H1 (cell line): ENCODE measurements at regions not wholly inside any gene's neighbourhood (a gene's known extent, or its start where the extent isn't known, plus 50 kb on each side); places are given as distances from the start of the nearest gene placed in this dataset.

Experiments
- CTCF ChIA-PET: fragments of 300-600 bp; sonication (Branson Sonifier 250); formaldehyde crosslinking; loops from one replicate; lab custom pipeline; 2021; ENCODE audit not compliant: partially characterized antibody; lab: Charles Lee
- POLR2A ChIA-PET: fragments of 300-600 bp; sonication (Branson Sonifier 250); formaldehyde crosslinking; loops from one replicate; lab custom pipeline; 2021; ENCODE audit warnings: inconsistent platforms; ENCODE audit not compliant: partially characterized antibody; lab: Charles Lee
- DNase-seq, 2 experiments: peaks; one replicate each; pipeline versions ENCODE4 v3.0.0 to v3.0.0-alpha.2; 2010 to 2022; ENCODE audit warnings: low spot score in 2 of 2, low read depth in 1 of 2, mixed read lengths in 1 of 2
- FAIRE-seq: peaks from 2 replicates; lab custom pipeline; 2011; peaks lifted over from hg19 to GRCh38; lab: Jason Lieb, UNC
- H2AFZ ChIP-seq: 2 replicates; pipeline ENCODE4 v1.8.1; 2012; ENCODE audit warnings: low read length, inconsistent platforms
- H2AK5ac ChIP-seq: 2 replicates; pipeline ENCODE4 v1.6.1; 2013; ENCODE audit warnings: low read depth, low read length
- H2BK120ac ChIP-seq: replicated peaks from 2 replicates; pipeline ENCODE3; 2013; ENCODE audit warnings: low read depth, low read length, inconsistent platforms
- H2BK12ac ChIP-seq: 2 replicates; pipeline ENCODE4 v1.6.1; 2013; ENCODE audit warnings: low read depth, low read length
- H2BK15ac ChIP-seq: 2 replicates; pipeline ENCODE4 v1.6.1; 2013; ENCODE audit warnings: low read length
- H2BK20ac ChIP-seq: 2 replicates; pipeline ENCODE4 v1.6.1; 2013; ENCODE audit warnings: low read length
- H2BK5ac ChIP-seq: 2 replicates; pipeline ENCODE4 v1.6.1; 2013; ENCODE audit warnings: low read depth, low read length
- H3K14ac ChIP-seq: 2 replicates; pipeline ENCODE4 v1.6.1; 2013; ENCODE audit warnings: inconsistent platforms; ENCODE audit not compliant: insufficient read length
- H3K18ac ChIP-seq: 2 replicates; pipeline ENCODE4 v1.6.1; 2013; ENCODE audit warnings: low read length; ENCODE audit errors: extremely low read depth
- H3K23ac ChIP-seq: 2 replicates; pipeline ENCODE4 v1.6.1; 2013; ENCODE audit warnings: inconsistent platforms; ENCODE audit not compliant: insufficient read length
- H3K23me2 ChIP-seq: 2 replicates; pipeline ENCODE4 v1.6.1; 2013; ENCODE audit warnings: low read depth, low read length
- H3K27ac ChIP-seq: 2 replicates; pipeline ENCODE4 v1.6.1; 2011; ENCODE audit warnings: low read depth, low read length, inconsistent platforms
- H3K27me3 ChIP-seq, 4 experiments: replicated peaks in 1 of 4; 1 replicate in 1 of 4; 2 replicates in 3 of 4; pipeline versions ENCODE4 v1.6.1 to v1.8.1; 2011 to 2013; ENCODE audit warnings: low read length in 3 of 4, mild to moderate bottlenecking in 3 of 4, inconsistent platforms in 2 of 4, mixed read lengths in 2 of 4, moderate library complexity in 1 of 4; ENCODE audit not compliant: control insufficient read depth in 3 of 4, insufficient read depth in 3 of 4; ENCODE audit errors: extremely low read depth in 1 of 4
- H3K36me3 ChIP-seq, 4 experiments: 2 replicates each; pipeline versions ENCODE4 v1.6.1 to v1.8.1; 2011 to 2013; ENCODE audit warnings: mild to moderate bottlenecking in 4 of 4, low read length in 3 of 4, moderate library complexity in 2 of 4, control low read depth in 1 of 4, inconsistent platforms in 1 of 4; ENCODE audit not compliant: insufficient read depth in 4 of 4, control insufficient read depth in 2 of 4
- H3K4ac ChIP-seq: replicated peaks from 2 replicates; pipeline ENCODE3; 2013; ENCODE audit warnings: low read length, low read depth, mixed read lengths, inconsistent platforms; ENCODE audit not compliant: insufficient read length
- H3K4me1 ChIP-seq, 4 experiments: replicated peaks in 1 of 4; 1 replicate in 1 of 4; 2 replicates in 3 of 4; pipeline versions ENCODE4 v1.6.1 to v1.8.1; 2011 to 2013; ENCODE audit warnings: low read length in 3 of 4, inconsistent platforms in 2 of 4, mixed read lengths in 1 of 4; ENCODE audit not compliant: insufficient read depth in 4 of 4, control insufficient read depth in 3 of 4
- H3K4me2 ChIP-seq, 2 experiments: 2 replicates each; pipeline versions ENCODE4 v1.6.1 to v1.8.1; 2011 to 2013; ENCODE audit warnings: low read depth in 2 of 2, low read length in 2 of 2, control low read depth in 1 of 2, inconsistent platforms in 1 of 2, mild to moderate bottlenecking in 1 of 2; ENCODE audit not compliant: insufficient read depth in 1 of 2
- H3K4me3 ChIP-seq, 4 experiments: fragments of 200-600, 300-600 bp in 1 of 4; sonication (generic), shearing (Covaris generic), sonication (Bioruptor Twin) in 1 of 4; 2 replicates each; pipeline versions ENCODE4 v1.5.1 to v1.8.1; 2011 to 2016; ENCODE audit warnings: low read length in 4 of 4, low read depth in 3 of 4, control low read depth in 2 of 4, inconsistent platforms in 2 of 4, mild to moderate bottlenecking in 2 of 4, mixed read lengths in 1 of 4, moderate library complexity in 1 of 4; ENCODE audit not compliant: insufficient read depth in 2 of 4; ENCODE audit errors: extremely low read depth in 1 of 4
- H3K56ac ChIP-seq: replicated peaks from 2 replicates; pipeline ENCODE3; 2013; ENCODE audit warnings: low read depth, mild to moderate bottlenecking, mixed read lengths, low read length, inconsistent platforms; ENCODE audit not compliant: insufficient read length
- H3K79me1 ChIP-seq: 2 replicates; pipeline ENCODE4 v1.6.1; 2013; ENCODE audit warnings: low read depth, low read length, control low read depth
- H3K79me2 ChIP-seq, 2 experiments: 2 replicates each; pipeline versions ENCODE4 v1.6.1 to v1.8.1; 2012 to 2013; ENCODE audit warnings: low read length in 2 of 2, mild to moderate bottlenecking in 2 of 2, inconsistent platforms in 1 of 2; ENCODE audit not compliant: insufficient read depth in 2 of 2, control insufficient read depth in 1 of 2
- H3K9ac ChIP-seq, 4 experiments: replicated peaks in 1 of 4; 1 replicate in 1 of 4; 2 replicates in 3 of 4; pipeline versions ENCODE4 v1.6.1 to v1.8.1; 2011 to 2013; ENCODE audit warnings: low read depth in 3 of 4, low read length in 3 of 4, control low read depth in 2 of 4, mild to moderate bottlenecking in 2 of 4, moderate library complexity in 2 of 4, inconsistent platforms in 1 of 4; ENCODE audit errors: extremely low read depth in 1 of 4
- H3K9me3 ChIP-seq, 2 experiments: 2 replicates each; pipeline versions ENCODE4 v1.6.1 to v1.8.1; 2012 to 2013; ENCODE audit warnings: mild to moderate bottlenecking in 2 of 2, moderate library complexity in 2 of 2, control low read depth in 1 of 2, inconsistent platforms in 1 of 2, low read depth in 1 of 2, low read length in 1 of 2, mixed read lengths in 1 of 2; ENCODE audit not compliant: insufficient read depth in 2 of 2
- H4K20me1 ChIP-seq, 2 experiments: replicated peaks in 1 of 2; 2 replicates each; pipeline versions ENCODE3 to v1.8.1; 2011 to 2013; ENCODE audit warnings: inconsistent platforms in 2 of 2, low read length in 2 of 2, mild to moderate bottlenecking in 1 of 2; ENCODE audit not compliant: insufficient read depth in 2 of 2, control insufficient read depth in 1 of 2
- H4K5ac ChIP-seq: 2 replicates; pipeline ENCODE4 v1.6.1; 2013; ENCODE audit warnings: low read length, low read depth, mixed read lengths, inconsistent platforms; ENCODE audit not compliant: insufficient read length
- H4K8ac ChIP-seq: 2 replicates; pipeline ENCODE4 v1.8.0; 2013; ENCODE audit warnings: mild to moderate bottlenecking, moderate library complexity, low read length, inconsistent platforms; ENCODE audit not compliant: insufficient read depth; ENCODE audit errors: extremely low read depth
- H4K91ac ChIP-seq: replicated peaks from 2 replicates; pipeline ENCODE3; 2013; ENCODE audit warnings: low read length, mixed read lengths, inconsistent platforms; ENCODE audit not compliant: insufficient read length
- CEBPB ChIP-seq: IDR thresholded peaks from 2 replicates; pipeline ENCODE4 v1.6.1; 2012; ENCODE audit warnings: low read depth, low read length
- SP1 ChIP-seq: IDR thresholded peaks from 2 replicates; pipeline ENCODE4 v1.6.1; 2011; ENCODE audit warnings: low read depth, low read length
- WGBS, 2 experiments: shearing (Covaris generic) in 1 of 2; methylation state at CpG; one replicate each; pipeline versions ENCODE4 v1.1.6 to v1.1.7; 2013 to 2015; ENCODE audit warnings: low lambda C conversion rate in 2 of 2, mixed read lengths in 2 of 2, inconsistent platforms in 1 of 2, low coverage in 1 of 2, missing lambda C conversion rate in 1 of 2; ENCODE audit not compliant: insufficient replicate concordance in 2 of 2, insufficient coverage in 1 of 2, insufficient read length in 1 of 2; ENCODE audit errors: extremely low coverage in 1 of 2, missing lambda C conversion rate in 1 of 2; 5-methylcytosine and 5-hydroxymethylcytosine counted together

DNA sequence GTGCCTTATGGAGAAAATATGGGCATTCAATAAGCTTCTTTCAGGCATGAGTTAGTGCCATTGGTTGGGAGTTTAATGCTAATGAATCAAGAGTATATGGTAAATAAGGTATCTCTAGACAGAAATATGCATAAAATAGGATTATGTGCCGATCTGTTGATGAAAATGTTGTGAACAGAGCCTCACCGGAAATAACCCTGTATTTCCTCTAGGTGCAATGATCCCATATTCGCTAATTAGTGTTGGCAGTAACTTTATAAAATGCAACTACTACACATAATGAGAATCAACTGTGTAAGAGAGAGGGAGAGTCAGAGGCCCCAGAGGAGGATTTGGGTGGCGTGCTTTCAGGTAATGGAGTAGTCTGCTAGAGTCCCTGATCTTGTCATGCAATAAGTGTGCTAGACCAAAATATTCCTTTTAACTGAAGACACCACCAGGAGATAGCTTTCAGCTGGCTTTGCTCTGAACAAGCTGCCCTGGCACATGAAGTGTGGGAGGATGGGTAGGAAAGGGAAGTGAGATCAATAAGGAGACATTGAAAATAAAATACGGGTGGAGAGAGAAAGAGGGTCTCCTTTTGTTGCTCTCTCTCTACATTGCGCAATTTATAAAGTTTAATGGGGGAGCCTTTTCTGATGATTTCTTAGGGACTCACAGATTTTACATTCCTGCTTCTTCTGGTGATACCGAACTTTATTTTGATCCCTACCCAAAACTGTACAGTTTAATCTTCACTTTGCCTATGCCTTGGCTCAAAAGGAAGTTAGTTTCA, 68.6 kb upstream of the PLXNC1 start:
- TF ChIP-seq CEBPB (peak; percentile 89), SP1 (no peak)
- Histone ChIP-seq H2AFZ (no peak overlapping the region), H3K4me1 (peaks cover 0 to 3% (median 0%) of the 10 kb centered on the region in 4 experiments; a peak in 1 of 7 replicates), H3K4ac (no peak overlapping the region), H2BK15ac (no peak overlapping the region), H2BK20ac (no peak overlapping the region), H4K91ac (no peak overlapping the region), H2BK120ac (no peak overlapping the region), H3K27ac (no peak overlapping the region), H3K36me3 (no peaks in the 10 kb centered on the region), H3K14ac (no peak overlapping the region), H3K4me2 (no peak overlapping the region), H3K27me3 (no peaks in the 10 kb centered on the region), H3K79me2 (no peaks in the 10 kb centered on the region), H2AK5ac (no peak overlapping the region), H3K56ac (no peak overlapping the region), H4K20me1 (no peaks in the 10 kb centered on the region), H2BK5ac (no peak overlapping the region), H3K9me3 (no peaks in the 10 kb centered on the region), H3K79me1 (no peaks in the 10 kb centered on the region), H2BK12ac (no peak overlapping the region), H3K23me2 (no peaks in the 10 kb centered on the region), H3K9ac (no peak overlapping the region), H3K4me3 (no peak overlapping the region), H4K8ac (no peak overlapping the region), H3K23ac (no peak overlapping the region), H4K5ac (no peak overlapping the region), H3K18ac (no peak overlapping the region)
- WGBS, 2 experiments = 86% methylated on average over 7 of the region's 7 CpGs; no CpG with 5 or more reads in 1 of the 2 experiments
- no peak for DNase-seq
- ChIA-PET POLR2A (interaction anchor here (0.8 kb wide), 1 partner anchor 282 kb away, joined by 4 read pairs; no protein-coding TSS in a partner anchor), CTCF (interaction anchor here (1.4 to 12.9 kb wide), 2 partner anchors 20 to 100 kb away, joined by 3 to 152 read pairs; no protein-coding TSS in a partner anchor)
- no peak for FAIRE-seq
